K562 (cell line): ENCODE measurements at regions not wholly inside any gene's neighbourhood (a gene's known extent, or its start where the extent isn't known, plus 50 kb on each side); places are given as distances from the start of the nearest gene placed in this dataset.

Source experiments
- ATF7 ChIP-seq: fragments of 450-650 bp; IDR thresholded peaks from 2 replicates; pipeline ENCODE4 v1.7.1; 2014; ENCODE audit warnings: mild to moderate bottlenecking, moderate library complexity
- BCOR ChIP-seq: fragments of 450-650 bp; IDR thresholded peaks from 2 replicates; pipeline ENCODE4 v1.6.1; 2016
- CBFA2T3 ChIP-seq: fragments of 450-650 bp; IDR thresholded peaks from 2 replicates; pipeline ENCODE4 v1.6.1; 2017
- CC2D1A ChIP-seq: fragments of 450-650 bp; IDR thresholded peaks from 2 replicates; pipeline ENCODE4 v1.6.1; 2017; ENCODE audit warnings: mild to moderate bottlenecking
- CHD7 ChIP-seq: fragments of 200-600 bp; sonication (generic); IDR thresholded peaks from one replicate; pipeline ENCODE4 v1.6.1; 2012; ENCODE audit warnings: mild to moderate bottlenecking, low read depth, low read length, inconsistent platforms
- COPS2 ChIP-seq: fragments of 450-650 bp; conservative IDR thresholded peaks from 2 replicates; pipeline ENCODE4 v1.6.1; 2016; ENCODE audit warnings: mild to moderate bottlenecking, moderate library complexity
- CREB1 ChIP-seq, 2 experiments: sonication (generic) in 1 of 2; formaldehyde crosslinking in 1 of 2; IDR thresholded peaks; 2 replicates each; pipeline versions ENCODE4 v1.6.1 to v1.8.0; 2012 to 2022; ENCODE audit warnings: inconsistent platforms in 1 of 2, mild to moderate bottlenecking in 1 of 2, missing genetic modification reagents in 1 of 2, moderate library complexity in 1 of 2
- EWSR1 ChIP-seq: fragments of 450-650 bp; IDR thresholded peaks from 2 replicates; pipeline ENCODE4 v1.6.1; 2018; ENCODE audit warnings: borderline replicate concordance, mild to moderate bottlenecking, low read depth, moderate library complexity; ENCODE audit not compliant: partially characterized antibody
- FOSL1 ChIP-seq: fragments of 200-800 bp; sonication (Bioruptor generic); conservative IDR thresholded peaks from 2 replicates; pipeline ENCODE4 v1.6.1; 2016; ENCODE audit warnings: missing genetic modification characterization, missing compliant biosample characterization
- KDM2B ChIP-seq: fragments of 250-450 bp; sonication (Bioruptor Pico); IDR thresholded peaks from 2 replicates; pipeline ENCODE4 v1.8.0; 2021; ENCODE audit warnings: mild to moderate bottlenecking, moderate library complexity
- MAFK ChIP-seq: IDR thresholded peaks from 2 replicates; pipeline ENCODE4 v1.6.1; 2011; ENCODE audit warnings: low read length, improper control_type of control experiment
- MTA2 ChIP-seq: fragments of 450-650 bp; IDR thresholded peaks from 2 replicates; pipeline ENCODE4 v1.6.1; 2016; ENCODE audit warnings: low read depth
- NFE2L1 ChIP-seq: fragments of 450-650 bp; IDR thresholded peaks from 2 replicates; pipeline ENCODE4 v1.6.1; 2016; ENCODE audit warnings: missing genetic modification characterization, low read depth, mild to moderate bottlenecking, missing compliant biosample characterization, moderate library complexity, borderline replicate concordance
- NFYB ChIP-seq: IDR thresholded peaks from 2 replicates; pipeline ENCODE4 v1.6.1; 2011; ENCODE audit warnings: mild to moderate bottlenecking, moderate library complexity; ENCODE audit not compliant: insufficient read length; ENCODE audit errors: extremely low read depth
- RBM34 ChIP-seq: fragments of 200-400 bp; formaldehyde crosslinking; IDR thresholded peaks from 2 replicates; pipeline ENCODE4 v1.6.1; 2018; ENCODE audit warnings: low read length, borderline replicate concordance; ENCODE audit not compliant: insufficient read depth
- ZNF436 ChIP-seq: fragments of 250-450, 450-650 bp; sonication (Bioruptor Pico); formaldehyde crosslinking; IDR thresholded peaks from 2 replicates; pipeline ENCODE4 v1.7.0; 2020; ENCODE audit warnings: mild to moderate bottlenecking
- ZNF511 ChIP-seq: sonication (generic); formaldehyde crosslinking; IDR thresholded peaks from 2 replicates; pipeline ENCODE4 v1.8.0; 2022; ENCODE audit warnings: mild to moderate bottlenecking, missing genetic modification reagents
- ZNF699 ChIP-seq: fragments of 250-450 bp; sonication (Bioruptor Pico); IDR thresholded peaks from 2 replicates; pipeline ENCODE4 v1.8.0; 2021; ENCODE audit warnings: mild to moderate bottlenecking, moderate library complexity; ENCODE audit not compliant: insufficient replicate concordance
- ZNF707 ChIP-seq: fragments of 250-450 bp; sonication (Bioruptor Pico); conservative IDR thresholded peaks from 2 replicates; pipeline ENCODE4 v1.8.0; 2022; ENCODE audit warnings: inconsistent platforms, mild to moderate bottlenecking, moderate library complexity
- ZNF717 ChIP-seq: fragments of 250-450 bp; sonication (Bioruptor Pico); IDR thresholded peaks from 2 replicates; pipeline ENCODE4 v1.5.0; 2021
- ZNF830 ChIP-seq: fragments of 250-450 bp; sonication (Bioruptor Pico); IDR thresholded peaks from 2 replicates; pipeline ENCODE4 v1.5.0; 2021; ENCODE audit warnings: mild to moderate bottlenecking

DNA sequence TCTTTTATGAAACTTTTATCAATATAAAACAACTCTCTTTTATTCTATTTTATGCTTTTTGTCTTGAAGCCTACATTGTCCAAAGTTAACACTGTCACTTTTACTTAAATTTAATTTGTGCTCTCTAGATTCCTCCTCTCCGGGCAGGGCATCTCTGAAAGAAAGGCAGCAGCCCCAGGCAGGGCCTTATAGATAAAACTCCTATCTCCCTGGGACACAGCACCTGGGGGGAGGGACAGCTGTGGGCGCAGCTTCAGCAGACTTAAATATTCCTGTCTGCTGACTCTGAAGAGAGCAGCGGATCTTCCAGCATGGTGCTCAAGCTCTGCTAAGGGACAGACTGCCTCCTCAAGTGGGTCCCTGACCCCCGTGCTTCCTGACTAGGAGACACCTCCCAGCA is 447.7 kb upstream of the FANCL start (continued):
- no peak for TF ChIP-seq CHD7
- TF ChIP-seq NFYB = no peak
- no peak for TF ChIP-seq NFE2L1 (tag)
- no peak for TF ChIP-seq ZNF436
- peak; percentile 92 for TF ChIP-seq CC2D1A
- no peak for TF ChIP-seq RBM34
- peak; percentile 97 for TF ChIP-seq CBFA2T3
- no peak for TF ChIP-seq ATF7
- TF ChIP-seq BCOR = 0 out of 2 replicates have a peak, but pooled peaks have one; percentile 14
- no peak for TF ChIP-seq ZNF717 (CRISPR knock-in tag)
- TF ChIP-seq CREB1 (IDR thresholded peaks at IDR 0.05) = peak; percentile 56; the same call in 1 of the 2 replicates
- no peak for TF ChIP-seq CREB1 (CRISPR knock-in tag; IDR thresholded peaks at IDR 0.05)
- TF ChIP-seq ZNF707 (CRISPR knock-in tag) = no peak
- no peak for TF ChIP-seq COPS2
- peak; percentile 81 for TF ChIP-seq MTA2
- TF ChIP-seq KDM2B (CRISPR knock-in tag) = no peak
- TF ChIP-seq MAFK = no peak
- no peak for TF ChIP-seq FOSL1 (tag)
- TF ChIP-seq ZNF830 (CRISPR knock-in tag) = no peak
- no peak for TF ChIP-seq ZNF699 (CRISPR knock-in tag)
- no peak for TF ChIP-seq EWSR1
- TF ChIP-seq ZNF511 (CRISPR knock-in tag) = no peak
